ENCODE measurements at regions not wholly inside any gene's neighbourhood (a gene's known extent, or its start where the extent isn't known, plus 50 kb on each side); places are given as distances from the start of the nearest gene placed in this dataset.

DNA sequence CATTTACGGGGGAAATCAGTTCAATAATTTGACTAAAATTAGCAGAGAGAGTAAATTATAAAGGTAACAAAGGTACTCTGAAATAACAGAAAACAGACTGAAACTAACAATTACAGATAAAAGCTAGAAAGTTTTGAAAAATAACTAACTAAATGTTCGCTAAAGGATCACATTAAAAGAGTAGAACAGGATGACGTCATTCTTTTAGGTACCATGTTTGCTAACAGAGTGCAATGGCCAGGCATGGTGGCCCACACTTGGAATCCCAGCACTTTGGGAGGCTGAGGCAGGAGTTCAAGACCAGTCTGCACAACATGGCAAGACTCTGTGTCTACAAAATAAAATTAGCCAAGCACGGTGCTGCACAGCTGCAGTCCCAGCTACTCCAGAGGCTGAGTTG lies 212.3 kb upstream of the CDYL start:
- TF ChIP-seq, protein P1, sequence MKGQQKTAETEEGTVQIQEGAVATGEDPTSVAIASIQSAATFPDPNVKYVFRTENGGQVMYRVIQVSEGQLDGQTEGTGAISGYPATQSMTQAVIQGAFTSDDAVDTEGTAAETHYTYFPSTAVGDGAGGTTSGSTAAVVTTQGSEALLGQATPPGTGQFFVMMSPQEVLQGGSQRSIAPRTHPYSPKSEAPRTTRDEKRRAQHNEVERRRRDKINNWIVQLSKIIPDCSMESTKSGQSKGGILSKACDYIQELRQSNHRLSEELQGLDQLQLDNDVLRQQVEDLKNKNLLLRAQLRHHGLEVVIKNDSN (IDR thresholded peaks at IDR 0.05): no peak
- TF ChIP-seq EGR1 (IDR thresholded peaks at IDR 0.05) (no peak), TAF1 (IDR thresholded peaks at IDR 0.05; ENCODE audit: low read depth) (no peak)

DNA sequence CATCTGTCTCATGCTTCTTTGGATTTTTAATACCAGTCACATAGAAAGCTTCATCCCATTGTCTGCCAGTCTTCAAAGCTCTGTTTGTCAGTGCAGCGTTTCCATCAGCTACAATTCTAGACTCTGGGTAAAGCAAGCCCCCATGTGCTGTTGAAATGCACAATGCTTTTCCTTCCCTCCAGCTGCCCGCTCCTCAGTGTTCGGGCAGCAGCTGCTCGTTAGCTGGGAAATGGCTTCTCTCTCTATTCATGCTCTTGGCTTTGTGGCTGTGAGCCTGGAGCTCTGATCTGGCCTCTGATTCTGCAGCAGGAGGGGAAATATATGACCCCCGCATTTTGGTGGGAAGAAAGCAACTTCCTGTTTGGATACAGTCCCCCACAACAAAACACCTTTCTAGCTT lies 213.0 kb upstream of the CDYL start:
- no peak for TF ChIP-seq NFIC (IDR thresholded peaks at IDR 0.05)
- TF ChIP-seq, protein P2, sequence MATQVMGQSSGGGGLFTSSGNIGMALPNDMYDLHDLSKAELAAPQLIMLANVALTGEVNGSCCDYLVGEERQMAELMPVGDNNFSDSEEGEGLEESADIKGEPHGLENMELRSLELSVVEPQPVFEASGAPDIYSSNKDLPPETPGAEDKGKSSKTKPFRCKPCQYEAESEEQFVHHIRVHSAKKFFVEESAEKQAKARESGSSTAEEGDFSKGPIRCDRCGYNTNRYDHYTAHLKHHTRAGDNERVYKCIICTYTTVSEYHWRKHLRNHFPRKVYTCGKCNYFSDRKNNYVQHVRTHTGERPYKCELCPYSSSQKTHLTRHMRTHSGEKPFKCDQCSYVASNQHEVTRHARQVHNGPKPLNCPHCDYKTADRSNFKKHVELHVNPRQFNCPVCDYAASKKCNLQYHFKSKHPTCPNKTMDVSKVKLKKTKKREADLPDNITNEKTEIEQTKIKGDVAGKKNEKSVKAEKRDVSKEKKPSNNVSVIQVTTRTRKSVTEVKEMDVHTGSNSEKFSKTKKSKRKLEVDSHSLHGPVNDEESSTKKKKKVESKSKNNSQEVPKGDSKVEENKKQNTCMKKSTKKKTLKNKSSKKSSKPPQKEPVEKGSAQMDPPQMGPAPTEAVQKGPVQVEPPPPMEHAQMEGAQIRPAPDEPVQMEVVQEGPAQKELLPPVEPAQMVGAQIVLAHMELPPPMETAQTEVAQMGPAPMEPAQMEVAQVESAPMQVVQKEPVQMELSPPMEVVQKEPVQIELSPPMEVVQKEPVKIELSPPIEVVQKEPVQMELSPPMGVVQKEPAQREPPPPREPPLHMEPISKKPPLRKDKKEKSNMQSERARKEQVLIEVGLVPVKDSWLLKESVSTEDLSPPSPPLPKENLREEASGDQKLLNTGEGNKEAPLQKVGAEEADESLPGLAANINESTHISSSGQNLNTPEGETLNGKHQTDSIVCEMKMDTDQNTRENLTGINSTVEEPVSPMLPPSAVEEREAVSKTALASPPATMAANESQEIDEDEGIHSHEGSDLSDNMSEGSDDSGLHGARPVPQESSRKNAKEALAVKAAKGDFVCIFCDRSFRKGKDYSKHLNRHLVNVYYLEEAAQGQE (IDR thresholded peaks at IDR 0.05; ENCODE audit: low read depth): no peak

DNA sequence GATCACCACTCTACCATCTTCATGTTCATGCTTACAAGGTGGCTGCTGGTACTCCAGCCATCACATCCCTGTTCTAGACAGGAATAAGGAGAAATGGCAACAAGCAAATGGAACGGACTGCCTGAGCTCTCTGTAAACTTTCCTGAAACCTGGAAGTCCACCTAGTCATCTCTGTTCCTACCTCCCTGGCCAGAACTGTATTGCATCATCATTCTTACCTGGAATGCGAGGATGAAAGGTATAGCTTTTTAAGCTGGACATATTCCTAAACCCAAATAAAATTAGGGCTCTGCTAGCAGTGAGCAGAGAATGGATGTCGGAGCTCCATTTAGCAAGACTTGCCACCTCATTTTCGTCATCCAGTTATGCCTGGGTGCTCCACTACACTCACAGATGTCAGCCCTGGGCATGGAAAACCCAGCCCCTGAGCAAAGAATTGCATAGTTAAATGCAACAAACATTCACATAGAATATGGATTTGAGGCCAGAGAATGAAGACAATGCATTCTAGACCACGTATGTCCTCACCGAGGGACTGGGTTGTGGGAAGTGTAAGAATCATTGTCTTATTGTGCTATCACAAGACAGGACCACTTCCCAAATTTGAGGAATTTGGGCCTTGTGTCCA lies 214.3 kb upstream of the CDYL start:
- TF ChIP-seq CREB1 (IDR thresholded peaks at IDR 0.05; ENCODE audit: low read depth): no peak
- 0 out of 2 replicates have a peak, but pooled peaks have one; percentile 32 for TF ChIP-seq CEBPB (IDR thresholded peaks at IDR 0.05)

DNA sequence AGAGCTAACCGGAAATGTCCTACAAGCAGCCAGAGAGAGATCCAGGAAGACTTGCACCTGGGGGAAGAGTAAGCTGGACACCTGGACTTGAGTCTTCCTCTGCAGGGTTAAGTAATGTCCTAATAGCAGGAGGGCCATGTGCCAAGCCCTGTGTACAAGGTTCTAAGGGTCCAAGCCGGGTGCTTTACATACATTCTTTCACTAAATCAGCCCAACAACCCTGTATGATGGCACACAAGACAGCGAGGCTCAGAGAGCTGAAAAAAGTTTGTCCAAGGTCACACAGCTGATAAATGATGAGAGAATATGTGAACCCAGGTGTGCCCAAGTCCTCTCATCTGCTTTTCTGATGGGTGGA lies 215.1 kb upstream of the CDYL start:
- TF ChIP-seq NFIC (IDR thresholded peaks at IDR 0.05) (no peak), TAF1 (IDR thresholded peaks at IDR 0.05; ENCODE audit: low read depth) (no peak), YY1 (IDR thresholded peaks at IDR 0.05; ENCODE audit: low read depth) (no peak), CEBPB (IDR thresholded peaks at IDR 0.05) (no peak), EP300 (IDR thresholded peaks at IDR 0.05; ENCODE audit: borderline replicate concordance) (no peak), TEAD4 (IDR thresholded peaks at IDR 0.05) (no peak), FOXM1 (IDR thresholded peaks at IDR 0.05; ENCODE audit: borderline replicate concordance, low read depth) (no peak), TCF12 (IDR thresholded peaks at IDR 0.05; ENCODE audit: low read depth) (no peak), RAD21 (IDR thresholded peaks at IDR 0.05; ENCODE audit: low read depth) (no peak), ZBTB7A (IDR thresholded peaks at IDR 0.05; ENCODE audit: low read depth) (no peak), CREB1 (IDR thresholded peaks at IDR 0.05; ENCODE audit: low read depth) (no peak), EGR1 (IDR thresholded peaks at IDR 0.05) (no peak)
- TF ChIP-seq, protein P2 (IDR thresholded peaks at IDR 0.05; ENCODE audit: low read depth): no peak
- TF ChIP-seq, protein P3, sequence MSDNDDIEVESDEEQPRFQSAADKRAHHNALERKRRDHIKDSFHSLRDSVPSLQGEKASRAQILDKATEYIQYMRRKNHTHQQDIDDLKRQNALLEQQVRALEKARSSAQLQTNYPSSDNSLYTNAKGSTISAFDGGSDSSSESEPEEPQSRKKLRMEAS (IDR thresholded peaks at IDR 0.05): no peak
- TF ChIP-seq, protein P1 (IDR thresholded peaks at IDR 0.05): no peak

DNA sequence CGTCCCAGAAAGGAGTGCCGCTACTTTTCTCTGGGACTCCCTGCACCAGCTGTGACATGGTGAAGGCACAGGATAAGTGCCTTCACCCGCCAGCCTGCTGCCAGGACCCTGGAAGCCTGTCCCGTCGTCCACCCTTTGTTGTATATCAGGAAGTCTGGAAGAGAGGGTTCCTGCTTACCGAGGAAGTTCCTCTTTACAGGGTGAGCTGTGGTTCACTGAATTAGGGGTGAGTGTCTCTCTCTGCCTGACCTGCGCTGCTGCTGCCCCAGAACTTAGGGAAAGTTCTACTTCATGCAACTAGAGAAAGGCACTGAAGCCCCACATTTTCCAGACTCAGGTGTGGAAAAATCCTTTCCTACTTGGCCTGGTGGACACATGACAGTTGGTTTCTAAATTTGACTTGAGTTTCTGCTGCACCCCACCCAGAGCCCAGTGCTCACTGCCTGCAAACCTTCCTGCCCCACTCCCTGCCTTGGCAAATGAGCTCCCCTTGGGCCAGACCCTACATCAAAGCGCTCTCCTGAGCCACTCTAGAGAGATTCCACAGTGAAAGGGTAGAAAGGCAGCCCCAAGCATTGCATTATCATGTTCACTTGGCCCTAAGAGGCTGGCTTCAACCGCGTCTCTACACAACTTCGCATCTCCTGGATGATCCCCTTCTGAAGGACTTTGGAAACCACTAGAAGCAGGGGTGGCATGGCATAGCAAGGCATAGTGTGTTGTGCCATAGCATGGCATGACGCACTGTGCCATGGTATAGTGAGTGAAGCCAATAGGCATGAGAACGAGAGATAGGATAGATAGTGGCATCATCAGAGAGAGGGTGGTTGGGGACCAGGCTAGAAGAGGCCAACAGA lies 215.8 kb upstream of the CDYL start:
- TF ChIP-seq EP300 (IDR thresholded peaks at IDR 0.05; ENCODE audit: borderline replicate concordance): no peak
- TF ChIP-seq, protein P1 (IDR thresholded peaks at IDR 0.05): no peak
- TF ChIP-seq TAF1 (IDR thresholded peaks at IDR 0.05; ENCODE audit: low read depth): no peak
- TF ChIP-seq TEAD4 (IDR thresholded peaks at IDR 0.05): no peak
- TF ChIP-seq CREB1 (IDR thresholded peaks at IDR 0.05; ENCODE audit: low read depth): no peak
- no peak for TF ChIP-seq ZBTB7A (IDR thresholded peaks at IDR 0.05; ENCODE audit: low read depth)
- no peak for TF ChIP-seq CEBPB (IDR thresholded peaks at IDR 0.05)
- TF ChIP-seq FOXM1 (IDR thresholded peaks at IDR 0.05; ENCODE audit: borderline replicate concordance, low read depth): no peak
- no peak for TF ChIP-seq RAD21 (IDR thresholded peaks at IDR 0.05; ENCODE audit: low read depth)
- TF ChIP-seq TCF12 (IDR thresholded peaks at IDR 0.05; ENCODE audit: low read depth): no peak
- no peak for TF ChIP-seq YY1 (IDR thresholded peaks at IDR 0.05; ENCODE audit: low read depth)
- TF ChIP-seq NFIC (IDR thresholded peaks at IDR 0.05): no peak
- TF ChIP-seq, protein P3 (IDR thresholded peaks at IDR 0.05): no peak
- TF ChIP-seq, protein P2 (IDR thresholded peaks at IDR 0.05; ENCODE audit: low read depth): no peak
- TF ChIP-seq EGR1 (IDR thresholded peaks at IDR 0.05): no peak
